ENCODE measurements at regions not wholly inside any gene's neighbourhood (a gene's known extent, or its start where the extent isn't known, plus 50 kb on each side); places are given as distances from the start of the nearest gene placed in this dataset.

DNA sequence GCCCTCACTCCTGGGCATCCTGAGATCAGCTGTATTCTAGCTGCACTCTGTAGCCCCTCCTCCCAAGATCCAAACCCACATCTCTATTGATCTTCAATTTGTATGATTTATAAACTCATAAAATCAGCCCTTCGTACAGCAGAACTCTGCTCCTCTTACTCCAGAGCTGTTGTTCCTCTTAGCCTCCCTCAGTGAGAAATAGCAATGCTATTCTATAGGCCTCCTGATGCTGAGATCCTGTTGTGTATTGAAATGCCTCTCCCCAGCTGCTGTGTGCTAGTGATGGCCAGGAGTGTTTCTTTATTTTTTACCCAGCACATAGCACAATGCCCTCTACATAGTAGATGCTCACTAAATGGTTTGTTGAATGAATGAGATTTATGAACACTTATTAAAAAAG, 320.5 kb upstream of the ADCY2 start:
- no peak for DNase-seq (ENCODE audit: low spot score)
- in situ Hi-C loops (cut with MboI; ENCODE audit: low sequenced_read_pairs, unreplicated experiment) = no loop called here
- TF ChIP-seq, protein P1, sequence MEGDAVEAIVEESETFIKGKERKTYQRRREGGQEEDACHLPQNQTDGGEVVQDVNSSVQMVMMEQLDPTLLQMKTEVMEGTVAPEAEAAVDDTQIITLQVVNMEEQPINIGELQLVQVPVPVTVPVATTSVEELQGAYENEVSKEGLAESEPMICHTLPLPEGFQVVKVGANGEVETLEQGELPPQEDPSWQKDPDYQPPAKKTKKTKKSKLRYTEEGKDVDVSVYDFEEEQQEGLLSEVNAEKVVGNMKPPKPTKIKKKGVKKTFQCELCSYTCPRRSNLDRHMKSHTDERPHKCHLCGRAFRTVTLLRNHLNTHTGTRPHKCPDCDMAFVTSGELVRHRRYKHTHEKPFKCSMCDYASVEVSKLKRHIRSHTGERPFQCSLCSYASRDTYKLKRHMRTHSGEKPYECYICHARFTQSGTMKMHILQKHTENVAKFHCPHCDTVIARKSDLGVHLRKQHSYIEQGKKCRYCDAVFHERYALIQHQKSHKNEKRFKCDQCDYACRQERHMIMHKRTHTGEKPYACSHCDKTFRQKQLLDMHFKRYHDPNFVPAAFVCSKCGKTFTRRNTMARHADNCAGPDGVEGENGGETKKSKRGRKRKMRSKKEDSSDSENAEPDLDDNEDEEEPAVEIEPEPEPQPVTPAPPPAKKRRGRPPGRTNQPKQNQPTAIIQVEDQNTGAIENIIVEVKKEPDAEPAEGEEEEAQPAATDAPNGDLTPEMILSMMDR (IDR thresholded peaks at IDR 0.05; ENCODE audit: borderline replicate concordance, control extremely low read depth, extremely low read depth, insufficient read depth, missing control alignments) = no peak

DNA sequence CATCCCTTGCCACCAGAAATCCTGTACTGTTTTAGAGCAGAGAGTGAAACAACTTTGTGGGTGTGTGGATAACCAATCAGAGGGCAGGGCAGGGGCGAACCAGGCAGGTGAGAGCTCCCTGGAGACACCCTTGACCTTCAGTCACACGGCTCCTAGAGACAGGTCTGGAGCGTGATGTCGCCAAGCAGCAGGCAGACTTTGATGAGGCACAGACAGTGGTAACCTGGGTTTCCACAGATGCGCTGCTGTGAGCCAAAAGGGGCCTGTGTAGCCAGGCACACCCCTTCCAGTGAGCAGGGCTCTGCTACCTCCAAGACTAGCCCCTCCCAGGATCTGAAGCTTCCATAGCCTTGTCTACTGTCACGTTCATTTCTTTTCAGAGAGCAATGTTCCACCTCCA, 317.8 kb upstream of the ADCY2 start:
- in situ Hi-C loops (cut with MboI; ENCODE audit: low sequenced_read_pairs, unreplicated experiment) = no loop called here
- no peak for DNase-seq (ENCODE audit: low spot score)
- TF ChIP-seq, protein P1 (IDR thresholded peaks at IDR 0.05; ENCODE audit: borderline replicate concordance, control extremely low read depth, extremely low read depth, insufficient read depth, missing control alignments) = no peak

DNA sequence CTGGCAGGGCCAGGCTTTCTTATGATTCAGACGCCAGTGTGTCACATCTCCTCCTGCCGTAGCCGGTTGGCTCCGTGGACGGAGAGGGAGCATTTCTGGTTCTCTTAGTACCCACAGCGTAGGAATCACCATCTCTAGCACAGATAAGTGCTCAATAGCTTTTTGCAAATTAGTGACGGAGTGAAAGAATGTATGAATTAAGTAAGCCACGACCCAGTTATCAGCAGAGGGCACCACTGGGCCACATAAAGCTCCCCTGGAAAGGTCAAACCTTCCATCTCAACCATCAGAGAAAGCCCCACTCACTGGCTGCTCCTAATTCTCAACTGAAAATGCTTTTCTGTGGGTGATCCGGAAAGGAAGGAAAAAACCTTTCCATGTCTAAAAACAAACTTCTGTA, 317.0 kb upstream of the ADCY2 start:
- in situ Hi-C loops (cut with MboI; ENCODE audit: low sequenced_read_pairs, unreplicated experiment) = no loop called here
- TF ChIP-seq, protein P1 (IDR thresholded peaks at IDR 0.05; ENCODE audit: borderline replicate concordance, control extremely low read depth, extremely low read depth, insufficient read depth, missing control alignments) = no peak
- no peak for DNase-seq (ENCODE audit: low spot score)

DNA sequence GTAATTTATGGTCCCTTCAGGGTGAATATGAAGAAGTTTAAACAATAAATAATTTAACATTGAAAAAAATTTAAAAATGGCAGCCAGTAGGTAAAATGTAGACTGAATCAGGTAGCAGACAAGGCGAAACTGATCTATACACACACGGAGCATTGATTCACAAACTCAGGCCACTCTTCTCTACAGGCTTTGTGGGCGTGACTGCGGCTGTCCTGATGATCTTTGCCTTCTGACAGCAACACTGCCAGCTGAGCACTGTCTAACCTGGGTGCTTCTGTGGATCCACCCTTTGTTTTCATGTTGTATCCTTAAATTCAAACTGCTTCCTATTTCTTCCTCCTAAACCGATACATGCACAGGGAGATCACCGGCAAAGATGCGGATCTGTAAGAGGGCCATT, 315.4 kb upstream of the ADCY2 start:
- DNase-seq (ENCODE audit: low spot score) = no peak
- in situ Hi-C loops (cut with MboI; ENCODE audit: low sequenced_read_pairs, unreplicated experiment) = no loop called here
- TF ChIP-seq, protein P1 (IDR thresholded peaks at IDR 0.05; ENCODE audit: borderline replicate concordance, control extremely low read depth, extremely low read depth, insufficient read depth, missing control alignments) = no peak

DNA sequence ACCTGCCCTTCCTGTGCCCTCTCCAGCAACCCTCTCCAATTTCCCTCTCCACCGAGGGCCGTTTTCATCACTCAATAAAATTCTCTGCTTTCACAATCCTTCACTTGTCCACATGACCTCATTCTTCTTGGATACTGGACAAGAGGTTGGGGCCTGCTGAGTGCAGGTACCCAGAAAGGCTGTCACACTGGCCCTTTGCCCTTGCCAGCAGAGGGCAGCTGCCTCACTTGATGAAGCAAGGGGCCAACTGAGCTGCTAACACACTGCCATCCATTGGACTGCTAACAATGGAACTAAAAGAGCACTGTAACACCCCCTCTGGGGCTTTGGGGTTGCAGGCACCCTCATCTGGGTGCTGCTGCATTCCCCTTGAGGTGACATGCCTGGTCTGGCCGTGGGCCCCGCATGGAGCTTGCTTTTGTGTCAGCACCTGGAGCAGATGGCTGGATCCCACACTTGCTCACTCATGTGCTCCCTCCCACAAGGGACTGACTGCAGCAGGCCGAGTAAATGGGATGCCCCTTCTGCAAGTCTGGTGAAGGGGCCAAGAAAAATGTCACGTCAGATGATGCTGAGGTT, 308.1 kb upstream of the ADCY2 start:
- in situ Hi-C loops (cut with MboI; ENCODE audit: low sequenced_read_pairs, unreplicated experiment) = no loop called here
- TF ChIP-seq, protein P1 (IDR thresholded peaks at IDR 0.05; ENCODE audit: borderline replicate concordance, control extremely low read depth, extremely low read depth, insufficient read depth, missing control alignments) = no peak
- DNase-seq (ENCODE audit: low spot score) = no peak

DNA sequence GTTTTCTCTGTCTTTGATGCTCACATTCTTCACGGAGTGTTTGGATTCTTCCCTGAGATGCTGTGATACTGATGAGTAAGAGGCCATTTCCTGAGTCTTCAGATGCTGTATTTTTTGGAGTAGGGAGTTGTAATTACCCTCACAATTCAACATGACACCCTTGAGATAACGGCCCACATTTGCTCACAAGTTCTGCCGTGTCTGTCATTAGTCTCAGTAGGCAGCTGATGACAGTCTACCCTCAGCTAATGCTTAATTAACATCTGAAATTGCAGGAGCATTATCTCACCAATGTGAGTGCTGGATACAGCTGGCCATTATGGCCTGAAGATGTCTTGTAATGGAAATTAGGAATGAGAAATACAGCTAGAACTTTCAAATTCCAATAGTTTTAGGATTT, 307.1 kb upstream of the ADCY2 start:
- in situ Hi-C loops (cut with MboI; ENCODE audit: low sequenced_read_pairs, unreplicated experiment) = no loop called here
- no peak for DNase-seq (ENCODE audit: low spot score)
- TF ChIP-seq, protein P1 (IDR thresholded peaks at IDR 0.05; ENCODE audit: borderline replicate concordance, control extremely low read depth, extremely low read depth, insufficient read depth, missing control alignments) = no peak

Measured in GM13976 (cell line).